HG03432 (cell line): ENCODE measurements at regions not wholly inside any gene's neighbourhood (a gene's known extent, or its start where the extent isn't known, plus 50 kb on each side); places are given as distances from the start of the nearest gene placed in this dataset.
"Not testable (repeated sequence)": the region's sequence is repeated elsewhere in the genome, so short reads cannot be mapped to it uniquely, and the experiment has no call there.

Experiments used
- ATAC-seq: cut with Tn5 transposase; IDR thresholded peaks from one replicate; pipeline ENCODE4 v1.9.1; 2021; ENCODE audit warnings: mild to moderate bottlenecking, moderate library complexity; ENCODE audit not compliant: unreplicated experiment

DNA sequence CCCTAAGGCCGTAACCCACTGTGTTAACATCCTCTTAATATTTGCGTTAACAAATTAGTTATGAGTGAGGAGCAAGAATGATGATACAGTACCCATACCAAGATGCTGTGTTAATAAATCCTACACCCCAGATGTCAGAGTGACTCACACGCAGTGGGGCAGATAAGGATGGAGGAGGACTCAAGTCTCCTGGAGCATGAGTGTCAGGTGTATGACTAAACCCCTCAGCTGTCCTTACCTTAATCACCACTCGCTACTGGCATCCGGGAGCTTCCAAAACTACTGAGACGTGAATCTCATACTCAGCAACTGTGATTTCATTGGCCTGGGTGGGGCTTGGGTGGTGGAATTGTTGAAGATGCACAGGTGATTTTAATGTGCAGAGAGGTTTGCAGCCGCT, 131.3 kb upstream of the MTHFD1L start:
- no peak for ATAC-seq

DNA sequence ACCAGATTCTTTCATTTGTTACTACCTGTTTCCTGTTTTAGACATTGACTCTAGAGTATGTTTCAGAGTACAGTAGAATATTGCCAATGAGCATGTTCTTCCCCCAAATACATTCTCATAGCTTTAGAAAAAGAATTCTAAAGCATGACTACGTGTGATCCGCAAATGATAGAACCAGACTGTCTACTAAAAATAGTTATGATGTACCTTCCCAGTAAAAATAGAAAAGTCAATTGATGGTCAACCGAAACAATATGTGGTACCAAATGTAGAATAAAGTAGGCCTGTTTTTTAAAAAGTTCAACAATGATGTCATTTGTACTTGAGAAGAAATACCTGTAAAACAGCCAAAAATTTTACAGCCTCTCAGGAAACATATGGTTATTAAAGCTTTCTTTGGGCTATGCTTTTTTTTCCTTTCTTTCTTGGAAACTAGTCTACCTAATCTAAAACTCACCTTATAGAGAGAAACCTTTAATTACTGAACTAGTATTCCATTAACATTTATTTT, 130.1 kb upstream of the MTHFD1L start:
- ATAC-seq: no peak

DNA sequence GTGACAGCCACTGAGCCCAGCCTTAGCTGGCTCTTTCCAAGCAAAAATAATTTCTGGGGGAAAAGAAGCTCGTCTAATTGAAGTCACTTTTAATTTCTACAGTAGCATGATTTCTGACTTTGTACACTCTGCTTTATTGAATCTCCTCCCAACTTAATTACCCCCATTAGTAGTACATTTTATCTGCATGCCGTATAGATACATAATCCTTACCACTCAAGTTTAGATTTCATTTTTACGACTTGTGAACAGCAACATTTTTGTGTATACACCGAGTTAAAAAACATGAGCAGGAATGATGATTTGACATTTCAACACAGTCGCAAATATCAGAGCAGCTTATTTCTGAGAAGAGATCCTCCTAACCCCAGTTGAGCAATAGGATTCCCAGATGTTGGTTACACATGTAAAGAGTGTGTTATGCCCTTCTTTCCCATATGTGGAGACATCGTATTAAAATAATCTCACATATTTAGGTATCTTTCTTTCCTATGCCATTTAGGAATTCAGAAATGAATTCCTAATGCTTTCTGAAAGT, 127.3 kb upstream of the MTHFD1L start:
- ATAC-seq: no peak

DNA sequence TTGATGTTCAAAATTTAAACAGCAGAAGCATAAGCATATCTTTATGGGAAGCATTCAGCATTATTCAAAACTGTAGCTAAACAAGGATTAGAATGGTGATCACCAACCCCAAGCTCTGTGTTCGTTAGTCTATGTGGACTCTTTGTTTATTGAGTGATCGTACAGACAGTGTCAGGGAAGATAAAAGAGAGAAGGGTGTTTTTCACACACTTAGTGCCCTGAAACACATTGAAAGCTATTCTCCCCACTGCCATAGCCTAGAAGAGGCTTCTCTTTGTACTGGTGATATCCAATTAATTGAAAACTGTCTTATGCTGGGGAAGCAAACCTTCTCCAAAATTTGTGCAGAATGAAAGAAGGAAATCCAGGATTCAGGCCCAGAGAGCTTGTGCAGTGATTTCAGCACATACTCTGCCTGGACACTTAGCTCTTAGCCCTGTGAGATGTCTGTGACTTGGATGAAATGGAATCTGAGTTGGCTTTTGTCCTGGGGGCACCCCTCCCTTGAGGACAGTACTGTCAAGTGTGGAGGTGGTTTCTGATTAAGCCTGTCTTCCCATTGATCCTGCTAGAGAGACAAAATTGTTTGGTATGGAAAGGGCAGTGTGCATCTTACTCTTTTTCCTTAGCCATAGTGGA, 125.7 kb upstream of the MTHFD1L start:
- no peak for ATAC-seq

DNA sequence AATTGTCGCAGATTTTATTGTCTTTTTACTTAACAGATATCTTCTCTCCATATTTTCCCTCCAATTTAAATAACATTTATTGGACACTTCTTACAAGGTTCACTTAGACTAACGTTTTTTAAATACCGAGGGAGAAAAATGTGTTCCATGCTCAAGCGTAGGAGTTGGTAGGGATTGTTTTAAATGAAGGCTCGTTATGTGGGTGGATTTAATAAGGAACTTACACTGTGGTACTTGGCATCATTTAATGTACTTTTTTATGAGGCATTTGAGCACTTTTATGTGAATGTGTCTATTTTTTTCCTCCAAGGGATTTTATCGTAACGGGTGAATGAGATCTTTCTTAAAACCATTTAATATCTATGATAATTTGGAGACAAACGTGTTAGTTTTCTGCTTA, 125.0 kb upstream of the MTHFD1L start:
- no peak for ATAC-seq

DNA sequence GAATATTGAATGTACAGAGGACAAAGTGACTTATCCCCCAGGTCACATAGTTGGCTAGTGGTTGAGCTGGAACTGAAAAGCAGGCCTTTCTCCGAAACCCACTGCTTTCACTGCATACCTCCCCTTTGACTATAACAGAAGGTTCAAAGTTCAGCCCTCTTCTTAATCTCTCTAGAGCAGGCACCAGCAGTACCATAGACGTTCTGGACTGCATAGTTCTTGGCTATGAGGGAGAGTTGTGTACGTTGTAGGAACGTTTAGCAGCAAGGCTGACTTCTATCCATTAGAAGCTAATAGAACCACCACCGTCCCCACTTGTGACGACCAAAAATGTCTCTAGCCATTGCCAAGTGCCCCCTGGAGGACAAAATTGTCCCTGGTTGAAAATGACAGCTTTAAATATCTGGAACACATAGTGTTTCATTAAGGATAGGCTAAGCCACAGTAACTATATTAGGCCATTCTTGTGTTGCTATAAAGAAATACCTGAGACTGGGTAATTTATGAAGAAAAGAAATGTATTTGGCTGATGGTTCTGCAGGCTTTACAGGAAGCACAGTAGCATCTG, 123.8 kb upstream of the MTHFD1L start:
- ATAC-seq: no peak

DNA sequence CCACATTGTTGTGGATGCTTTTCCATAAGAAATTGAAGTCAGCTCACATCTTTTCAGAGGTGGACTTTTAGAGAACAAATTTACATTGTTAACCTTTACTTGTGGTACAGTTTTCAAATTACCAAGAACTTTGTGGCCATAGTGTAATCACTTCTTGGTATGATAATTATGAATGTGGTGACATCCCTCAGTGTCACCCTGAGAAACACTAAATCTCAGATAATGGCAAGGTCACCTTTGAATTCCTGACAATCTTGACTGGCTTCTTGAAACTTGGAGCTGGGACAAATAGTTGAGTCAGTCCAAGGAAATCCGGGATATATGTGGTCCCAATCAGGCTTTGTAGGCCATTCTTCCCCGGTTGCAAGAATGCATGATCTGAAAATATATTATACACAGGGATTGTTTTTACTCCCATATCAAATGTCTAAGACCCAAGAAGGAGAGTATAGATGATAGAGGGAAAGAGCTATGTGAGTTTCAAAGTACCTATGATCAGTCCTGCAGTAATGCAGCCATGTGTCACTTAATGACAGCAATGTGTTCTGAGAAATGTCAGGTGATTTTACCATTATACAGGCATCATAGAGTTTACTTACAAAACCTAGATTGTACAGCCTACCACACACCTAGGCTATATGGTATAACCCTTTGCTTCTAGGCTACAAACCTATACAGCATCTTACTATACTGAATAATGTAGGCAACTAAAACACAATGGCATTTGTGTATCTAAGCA, 120.8 kb upstream of the MTHFD1L start:
- ATAC-seq: no peak

DNA sequence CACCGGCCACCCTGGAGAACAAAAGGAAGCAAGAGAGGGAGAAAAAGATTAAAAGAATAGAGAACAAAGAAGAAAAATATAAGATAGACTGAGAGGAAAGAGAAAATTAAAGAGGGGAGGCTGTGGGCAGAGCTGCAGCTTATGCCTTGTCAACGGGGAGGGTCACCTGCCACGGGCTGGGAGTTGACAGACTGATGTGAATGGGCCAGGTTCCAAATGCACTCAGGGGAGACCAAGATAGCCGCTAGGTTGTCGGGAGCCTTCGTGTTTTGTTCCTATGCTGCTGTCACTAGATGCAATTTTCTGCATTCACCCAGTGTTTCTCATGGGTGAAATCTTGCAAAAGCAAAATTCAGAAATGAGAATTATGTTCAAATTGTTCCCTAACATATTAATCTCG, 119.6 kb upstream of the MTHFD1L start:
- no peak for ATAC-seq

DNA sequence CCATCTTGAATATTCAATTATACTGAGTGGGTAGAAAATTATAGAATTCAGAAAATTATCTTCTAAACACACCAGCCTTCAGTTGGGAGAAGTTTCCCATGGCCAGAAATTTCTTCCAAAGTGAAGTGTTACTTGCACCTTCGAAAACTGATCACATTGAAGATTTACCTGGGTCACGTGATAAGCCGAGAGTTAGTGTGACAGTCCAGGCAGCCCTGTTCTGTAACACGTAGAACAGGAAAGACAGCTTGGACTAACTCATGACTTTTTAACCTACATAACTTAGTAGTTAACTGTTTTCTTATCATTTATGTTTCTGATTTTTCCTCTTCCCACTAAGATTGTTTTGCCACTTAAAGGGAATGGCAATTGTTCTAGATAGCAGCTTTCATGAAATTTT, 118.3 kb upstream of the MTHFD1L start:
- no peak for ATAC-seq

DNA sequence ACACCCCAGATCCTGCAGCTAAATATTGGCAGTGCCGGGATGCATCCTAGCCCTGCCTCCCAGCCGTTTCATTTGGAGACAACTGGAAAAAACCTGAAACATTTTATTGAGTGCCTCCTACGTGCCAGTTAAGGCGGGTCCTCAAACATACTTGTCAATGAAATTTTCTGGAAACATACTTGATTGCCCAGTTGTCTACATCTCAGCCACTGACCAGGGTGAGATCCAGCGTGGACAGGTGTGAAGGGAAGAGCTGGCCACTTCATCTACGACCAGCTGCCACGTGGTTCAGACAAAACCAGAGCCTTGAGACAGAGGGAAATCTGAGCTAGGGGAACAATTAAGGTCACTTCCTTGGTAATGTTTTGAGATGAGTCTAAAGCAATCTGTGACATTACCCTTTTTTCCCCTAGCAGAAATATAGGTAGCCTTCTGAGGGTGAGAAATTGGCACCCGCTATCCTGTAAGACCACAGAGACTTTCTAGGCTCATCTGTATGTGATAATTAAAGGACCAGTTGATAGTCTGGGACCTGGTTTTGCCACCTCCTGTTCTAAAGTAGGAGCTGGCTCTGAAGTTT, 116.3 kb upstream of the MTHFD1L start:
- ATAC-seq: no peak

DNA sequence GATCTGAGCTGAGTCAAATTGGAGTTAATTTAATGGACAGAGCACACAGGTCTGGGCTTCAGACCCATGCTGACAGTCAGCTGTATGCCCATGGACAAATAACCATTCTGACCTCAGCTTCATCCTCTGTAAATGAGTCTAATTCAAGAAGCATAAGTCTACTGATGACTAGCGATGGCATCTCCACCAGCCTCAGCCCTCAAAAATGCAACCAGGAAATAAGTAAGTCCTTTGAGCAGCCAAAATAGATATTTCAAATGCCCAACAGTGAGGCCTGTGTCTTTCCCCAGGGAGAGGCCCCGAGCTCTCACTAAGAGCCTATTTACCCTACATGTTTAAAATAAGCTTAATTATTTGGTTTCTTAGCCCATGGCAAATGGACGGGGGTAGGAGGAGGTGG, 114.2 kb upstream of the MTHFD1L start:
- no peak for ATAC-seq

DNA sequence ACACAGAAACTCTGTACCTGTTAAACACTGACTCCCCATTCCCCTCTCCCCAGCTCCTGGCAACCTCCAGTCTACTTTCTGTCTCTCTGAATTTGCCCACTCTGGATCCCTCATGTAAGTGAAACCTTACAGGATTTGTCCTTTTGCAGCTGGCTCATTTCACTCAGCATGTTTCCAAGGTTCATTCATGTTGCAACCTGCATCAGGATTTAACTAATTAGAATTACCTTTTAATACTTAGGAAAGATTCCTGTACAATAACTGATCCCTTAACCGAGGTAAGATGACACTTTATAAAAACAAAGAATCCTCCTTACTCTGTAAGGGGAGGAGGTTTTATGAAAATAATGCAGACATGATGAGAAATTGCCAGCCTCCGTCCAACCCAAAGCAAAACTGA, 113.1 kb upstream of the MTHFD1L start:
- no peak for ATAC-seq

DNA sequence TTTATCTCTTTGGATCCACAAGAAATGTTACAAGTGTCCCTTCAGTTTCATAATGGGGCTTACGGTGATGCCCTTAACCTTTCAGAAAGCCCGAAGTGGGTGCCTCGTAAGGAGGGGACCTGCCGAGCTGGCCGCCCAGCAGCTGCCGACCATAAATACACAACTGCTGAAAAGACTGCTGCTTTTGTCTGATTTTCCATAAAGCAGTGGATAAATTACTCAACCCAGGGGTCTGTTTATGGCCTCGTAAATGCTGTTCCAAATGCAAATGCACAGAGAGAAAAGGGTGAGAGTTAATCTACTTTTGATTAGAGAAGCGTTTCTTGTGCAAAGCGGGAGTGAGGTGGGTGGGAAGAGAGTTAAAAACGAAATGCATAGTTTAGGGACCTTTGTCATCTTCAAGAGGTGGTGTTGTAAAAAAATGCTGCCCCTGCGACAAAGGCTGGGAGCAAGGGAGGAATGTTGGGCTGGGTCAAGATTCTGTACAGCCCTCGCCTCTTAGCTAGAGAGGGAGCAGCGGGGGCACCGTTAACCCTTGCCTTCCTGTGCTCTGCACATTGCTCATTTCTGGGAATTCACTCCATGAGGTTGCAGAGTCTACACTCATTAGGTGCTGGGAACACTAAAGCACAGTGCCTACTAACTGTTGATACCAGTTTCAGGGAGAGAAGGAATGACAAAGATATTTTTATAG, 112.0 kb upstream of the MTHFD1L start:
- no peak for ATAC-seq

DNA sequence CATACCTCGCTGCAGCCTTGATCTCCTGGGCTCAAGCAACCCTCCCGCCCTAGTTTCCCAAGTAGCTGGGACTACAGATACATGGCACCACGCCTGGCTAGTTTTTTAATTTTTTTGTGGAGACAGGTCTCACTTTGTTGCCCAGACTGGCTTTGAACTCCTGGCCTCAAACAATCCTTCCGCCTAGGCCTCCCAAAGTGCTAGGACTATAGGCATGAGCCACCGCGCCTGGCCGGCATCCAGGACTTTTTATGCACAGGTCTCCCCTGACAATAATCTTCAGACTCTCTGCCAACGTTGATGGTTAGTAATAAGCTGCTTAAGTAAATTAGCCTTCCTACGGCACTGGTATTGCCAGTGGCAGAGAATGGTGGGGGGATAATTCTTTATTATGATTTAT, 110.5 kb upstream of the MTHFD1L start:
- ATAC-seq: no peak

DNA sequence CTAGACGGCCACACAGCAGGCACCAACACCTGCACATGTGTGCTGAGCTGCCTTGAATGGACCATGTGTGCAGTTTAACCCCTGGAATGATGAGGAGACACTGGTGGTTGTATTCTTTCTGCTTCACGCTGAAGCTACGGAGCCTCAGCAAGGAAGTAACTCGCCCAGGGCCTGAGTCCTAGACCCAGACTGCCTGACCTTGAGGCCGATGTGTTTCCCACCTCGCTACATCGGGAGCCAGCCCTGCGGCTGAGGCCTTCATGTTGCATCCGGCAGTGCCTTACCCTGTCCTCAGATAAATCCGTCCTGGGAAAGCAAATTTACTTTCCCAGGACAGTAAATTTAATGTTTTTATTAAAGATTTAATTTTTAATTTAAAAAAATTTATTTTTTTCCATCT, 110.0 kb upstream of the MTHFD1L start:
- no peak for ATAC-seq

DNA sequence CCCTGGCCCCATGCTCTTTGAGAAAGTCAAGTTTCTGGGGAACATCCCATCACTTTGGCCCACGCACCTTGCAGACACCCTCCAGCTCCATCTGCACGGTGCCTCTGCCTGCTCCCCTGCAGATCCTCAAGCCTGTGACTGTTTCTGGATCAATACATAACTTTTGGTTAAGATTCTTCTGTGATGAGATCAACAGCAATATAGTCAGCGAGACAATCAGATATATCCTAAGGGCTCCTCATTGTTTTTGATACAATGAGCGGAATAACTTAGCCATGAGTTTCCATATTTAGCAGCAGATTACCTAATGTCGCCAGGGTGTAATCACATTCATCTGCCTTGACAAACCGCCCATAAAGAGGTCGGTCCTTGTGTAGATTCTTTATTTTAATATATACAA, 109.3 kb upstream of the MTHFD1L start:
- no peak for ATAC-seq

DNA sequence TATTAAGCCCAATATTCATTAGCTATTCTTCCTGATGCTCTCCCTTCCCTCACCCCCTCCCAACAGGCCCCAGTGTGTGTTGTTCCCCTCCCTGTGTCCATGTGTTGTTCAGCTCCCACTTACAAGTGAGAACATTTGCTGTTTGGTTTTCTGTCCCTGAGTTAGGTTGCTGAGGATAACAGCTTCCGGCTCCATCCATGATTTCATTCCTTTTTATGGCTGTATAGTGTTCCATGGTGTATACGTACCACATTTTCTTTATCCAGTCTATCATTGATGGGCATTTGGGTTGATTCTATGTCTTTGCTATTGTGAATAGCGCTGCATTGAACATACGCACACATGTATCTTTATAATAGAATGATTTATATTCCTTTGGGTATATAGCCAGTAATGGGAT, 107.7 kb upstream of the MTHFD1L start:
- ATAC-seq: not testable (repeated sequence)

DNA sequence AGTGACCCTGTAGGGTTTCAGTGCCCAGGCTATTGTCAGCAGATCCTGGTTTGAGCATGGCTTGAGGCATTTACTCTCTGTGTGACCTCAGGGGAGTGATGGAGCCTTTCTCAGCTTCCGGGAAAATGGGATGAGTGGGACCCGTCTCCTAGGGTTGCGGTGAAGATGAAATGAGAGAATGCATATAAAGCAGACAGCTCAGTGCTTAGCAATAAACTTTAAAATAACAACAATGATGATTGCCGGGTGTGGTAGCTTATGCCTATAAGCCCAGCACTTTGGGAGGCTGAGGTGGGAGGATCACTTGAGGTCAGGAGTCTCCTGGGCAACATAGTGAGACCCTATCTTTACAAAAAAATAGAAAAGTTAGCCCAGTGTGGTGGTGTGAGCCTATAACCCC, 106.0 kb upstream of the MTHFD1L start:
- no peak for ATAC-seq

DNA sequence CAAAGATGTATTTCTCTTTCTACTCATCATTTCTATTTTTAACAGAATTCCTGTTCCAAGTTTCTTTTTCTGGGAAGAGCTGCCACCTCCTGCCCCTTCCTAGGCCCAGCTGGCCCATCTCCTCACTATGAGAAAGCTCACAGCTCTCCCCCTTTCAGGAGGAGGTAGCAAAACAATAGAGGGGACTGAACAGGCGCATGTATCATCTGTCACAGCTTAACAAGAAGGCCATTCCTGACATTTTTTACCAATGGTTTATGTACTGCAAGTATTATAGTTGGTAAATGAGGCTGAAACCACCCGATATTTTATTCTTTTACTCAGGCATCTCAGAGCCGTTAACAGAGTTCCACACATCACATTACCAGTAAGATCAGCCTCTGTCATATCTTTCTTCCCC, 103.7 kb upstream of the MTHFD1L start:
- no peak for ATAC-seq

DNA sequence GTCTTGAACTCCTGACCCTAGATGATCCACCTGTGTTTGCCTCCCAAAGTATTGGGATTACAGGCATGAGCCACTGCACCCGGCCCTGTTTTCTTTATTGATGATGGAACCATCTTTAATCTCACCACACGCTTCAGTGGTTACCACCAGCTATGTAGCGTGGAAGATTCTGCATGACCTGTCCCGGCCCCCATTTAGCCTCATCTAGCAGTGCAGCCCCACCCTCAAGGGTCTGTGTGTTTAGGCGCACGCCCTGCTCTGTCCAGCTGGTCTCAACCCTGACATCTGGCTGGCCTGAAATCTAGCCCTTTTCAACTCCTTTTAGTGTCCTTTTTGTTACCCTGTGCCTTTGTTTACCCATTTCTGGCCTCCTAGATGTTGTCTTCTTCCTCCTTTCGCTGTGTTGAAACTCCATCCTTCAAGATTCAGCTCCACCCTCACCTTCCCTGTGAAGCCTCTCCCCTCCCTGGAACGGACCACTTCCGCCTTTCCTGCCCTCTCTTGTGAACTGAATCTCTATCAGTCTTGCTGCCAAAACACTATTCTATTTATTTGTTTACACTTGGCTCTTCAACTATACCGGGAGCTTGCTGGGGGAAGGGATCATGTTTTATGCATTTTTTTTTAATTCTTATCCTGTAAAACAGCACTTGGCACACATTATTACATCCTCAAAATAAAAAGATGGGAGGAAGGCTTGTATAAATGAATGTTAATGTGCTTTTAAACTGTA, 101.0 kb upstream of the MTHFD1L start:
- no peak for ATAC-seq
